Neural crest cell (in vitro differentiated cells): ENCODE measurements at regions not wholly inside any gene's neighbourhood (a gene's known extent, or its start where the extent isn't known, plus 50 kb on each side); places are given as distances from the start of the nearest gene placed in this dataset.

Source experiments
- DNase-seq: peaks from one replicate; pipeline ENCODE4 v3.0.0; 2021; ENCODE audit warnings: low read depth, mixed read lengths, low spot score
- H3K27ac Mint-ChIP-seq: one replicate; pipeline ENCODE4 v1.8.0; 2021; ENCODE audit warnings: mild to moderate bottlenecking, mixed read lengths; ENCODE audit not compliant: unreplicated experiment
- H3K27me3 Mint-ChIP-seq: 2 replicates; pipeline ENCODE4 v1.8.0; 2021; ENCODE audit warnings: low read depth, mild to moderate bottlenecking, mixed read lengths
- H3K36me3 Mint-ChIP-seq: 2 replicates; pipeline ENCODE4 v1.8.0; 2021; ENCODE audit warnings: low read depth, mild to moderate bottlenecking, mixed read lengths
- H3K4me1 Mint-ChIP-seq: 2 replicates; pipeline ENCODE4 v1.8.0; 2021; ENCODE audit warnings: mixed read lengths
- H3K4me3 Mint-ChIP-seq: one replicate; pipeline ENCODE4 v1.8.0; 2021; ENCODE audit warnings: mild to moderate bottlenecking, mixed read lengths
- H3K9me3 Mint-ChIP-seq: 2 replicates; pipeline ENCODE4 v1.8.0; 2021; ENCODE audit warnings: mixed read lengths
- CTCF ChIP-seq: fragments of 200-600 bp; sonication (generic); conservative IDR thresholded peaks from 2 replicates; pipeline ENCODE4 v1.5.0; 2021; ENCODE audit warnings: antibody characterized with exemption, mild to moderate bottlenecking

GRCh38 chr10:125554753-125555152 lies 128.2 kb downstream of the TEX36 start:
- Mint-ChIP-seq H3K27ac (peak overlapping the region; percentile 14), H3K4me1 (peaks cover 15% of the 10 kb centered on the region), H3K4me3 (no peak overlapping the region), H3K9me3 (peaks cover 6% of the 10 kb centered on the region), H3K27me3 (no peaks in the 10 kb centered on the region), H3K36me3 (no peaks in the 10 kb centered on the region)
- no peak for DNase-seq
- TF ChIP-seq CTCF: no peak

- no peak for DNase-seq
- Mint-ChIP-seq H3K27ac (no peak overlapping the region), H3K4me1 (peaks cover 19% of the 10 kb centered on the region), H3K4me3 (no peak overlapping the region), H3K27me3 (no peaks in the 10 kb centered on the region), H3K36me3 (no peaks in the 10 kb centered on the region), H3K9me3 (peaks cover 6% of the 10 kb centered on the region)
- TF ChIP-seq CTCF: no peak
Measured at GRCh38 chr10:125554016-125554703, 128.8 kb downstream of the TEX36 start.

- TF ChIP-seq CTCF: no peak
- no peaks in the 10 kb centered on the region for H3K36me3 Mint-ChIP-seq
- H3K27me3 Mint-ChIP-seq: no peaks in the 10 kb centered on the region
- DNase-seq: no peak
- no peak overlapping the region for H3K4me3 Mint-ChIP-seq
- peaks cover 19% of the 10 kb centered on the region for H3K4me1 Mint-ChIP-seq
- H3K9me3 Mint-ChIP-seq: peaks cover 6% of the 10 kb centered on the region
- H3K27ac Mint-ChIP-seq: no peak overlapping the region
Measured at GRCh38 chr10:125553091-125553490, 129.9 kb downstream of the TEX36 start.

- Mint-ChIP-seq H3K4me3 (no peak overlapping the region), H3K36me3 (no peaks in the 10 kb centered on the region), H3K27ac (no peak overlapping the region), H3K27me3 (no peaks in the 10 kb centered on the region), H3K4me1 (peaks cover 27% of the 10 kb centered on the region), H3K9me3 (peaks cover 6% of the 10 kb centered on the region)
- no peak for TF ChIP-seq CTCF
- DNase-seq: no peak
Measured at GRCh38 chr10:125551247-125551646, 131.7 kb downstream of the TEX36 start.

- Mint-ChIP-seq H3K27me3 (no peaks in the 10 kb centered on the region), H3K9me3 (peaks cover 6% of the 10 kb centered on the region), H3K36me3 (no peaks in the 10 kb centered on the region), H3K4me1 (peaks cover 30% of the 10 kb centered on the region), H3K27ac (no peak overlapping the region), H3K4me3 (no peak overlapping the region)
- no peak for TF ChIP-seq CTCF
- DNase-seq: no peak
Measured at GRCh38 chr10:125550362-125550761, 132.6 kb downstream of the TEX36 start.
